WERI-Rb-1 (cell line): ENCODE measurements at regions not wholly inside any gene's neighbourhood (a gene's known extent, or its start where the extent isn't known, plus 50 kb on each side); places are given as distances from the start of the nearest gene placed in this dataset.
"Not testable (repeated sequence)": the region's sequence is repeated elsewhere in the genome, so short reads cannot be mapped to it uniquely, and the experiment has no call there.

ENCODE experiments used
- DNase-seq: peaks from one replicate; pipeline ENCODE4 v3.0.0-alpha.2; 2020
- H3K27ac ChIP-seq: fragments of 250-450 bp; sonication (Bioruptor Pico); 2 replicates; pipeline ENCODE4 v1.5.1; 2020; ENCODE audit warnings: mild to moderate bottlenecking, moderate library complexity
- H3K27me3 ChIP-seq: fragments of 250-450 bp; sonication (Bioruptor Pico); 2 replicates; pipeline ENCODE4 v1.5.1; 2021; ENCODE audit warnings: mild to moderate bottlenecking, low read depth, moderate library complexity; ENCODE audit not compliant: insufficient read depth, severe bottlenecking
- H3K36me3 ChIP-seq: fragments of 250-450 bp; sonication (Bioruptor Pico); 2 replicates; pipeline ENCODE4 v1.5.1; 2020; ENCODE audit warnings: mild to moderate bottlenecking, moderate library complexity
- H3K4me3 ChIP-seq: 2 replicates; pipeline ENCODE4 v1.5.1; 2011; ENCODE audit warnings: low read depth, mild to moderate bottlenecking, control low read depth, low read length
- H3K9me3 ChIP-seq: fragments of 250-450 bp; sonication (Bioruptor Pico); 2 replicates; pipeline ENCODE4 v1.5.1; 2021; ENCODE audit warnings: mild to moderate bottlenecking, moderate library complexity; ENCODE audit not compliant: severe bottlenecking
- CTCF ChIP-seq: IDR thresholded peaks from 2 replicates; pipeline ENCODE4 v1.5.1; 2011; ENCODE audit warnings: low read depth, mild to moderate bottlenecking, control low read depth, inconsistent platforms, low read length

DNA sequence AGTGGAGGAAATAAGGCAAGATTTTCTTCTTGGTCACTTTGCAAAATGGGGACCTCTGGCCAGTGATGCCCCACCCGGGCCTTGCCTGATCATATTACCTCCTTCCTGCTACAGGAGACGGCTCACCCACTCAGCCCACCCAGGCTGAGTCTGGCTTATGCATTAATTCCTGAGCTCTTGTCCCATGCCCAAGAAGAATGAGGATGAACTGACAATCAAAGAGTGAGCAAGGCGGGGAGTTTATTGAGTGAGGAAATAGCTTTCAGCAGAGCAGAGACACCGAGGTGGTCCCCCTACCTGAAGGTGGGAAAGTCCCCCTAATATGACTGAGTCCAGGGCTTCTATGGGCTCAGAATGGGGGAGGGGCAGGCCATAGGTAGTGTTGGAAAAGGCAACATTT lies 107.5 kb downstream of the EOMES start:
- no peak overlapping the region for H3K4me3 ChIP-seq
- TF ChIP-seq CTCF = no peak
- peaks cover 7% of the 10 kb centered on the region for H3K9me3 ChIP-seq
- H3K27ac ChIP-seq = no peak overlapping the region
- DNase-seq = no peak
- no peaks in the 10 kb centered on the region for H3K36me3 ChIP-seq
- H3K27me3 ChIP-seq = no peaks in the 10 kb centered on the region

GRCh38 chr3:27613846-27614500 lies 108.2 kb downstream of the EOMES start:
- Histone ChIP-seq H3K4me3 (no peak overlapping the region), H3K27ac (no peak overlapping the region)

GRCh38 chr3:27610800-27611525 lies 111.2 kb downstream of the EOMES start:
- no peak for TF ChIP-seq CTCF
- peaks cover 7% of the 10 kb centered on the region for H3K9me3 ChIP-seq
- H3K27me3 ChIP-seq = no peaks in the 10 kb centered on the region
- no peak overlapping the region for H3K27ac ChIP-seq
- H3K36me3 ChIP-seq = no peaks in the 10 kb centered on the region
- no peak for DNase-seq
- no peak overlapping the region for H3K4me3 ChIP-seq

More at GRCh38 chr3:27613846-27614500, 108.2 kb downstream of the EOMES start:
- no peak for DNase-seq
- no peaks in the 10 kb centered on the region for H3K36me3 ChIP-seq
- H3K9me3 ChIP-seq = peaks cover 7% of the 10 kb centered on the region
- TF ChIP-seq CTCF = no peak
- H3K27me3 ChIP-seq = no peaks in the 10 kb centered on the region

- Histone ChIP-seq H3K27me3 (no peaks in the 10 kb centered on the region), H3K4me3 (no peak overlapping the region), H3K9me3 (peaks cover 4% of the 10 kb centered on the region), H3K27ac (no peak overlapping the region), H3K36me3 (no peaks in the 10 kb centered on the region)
- TF ChIP-seq CTCF = no peak
- DNase-seq = no peak
These were observed 114.8 kb downstream of the EOMES start for GRCh38 chr3:27607370-27607769.

GRCh38 chr3:27606537-27606936 lies 115.6 kb downstream of the EOMES start:
- no peak overlapping the region for H3K27ac ChIP-seq
- TF ChIP-seq CTCF = no peak

GRCh38 chr3:27601311-27601710 lies 117.1 kb upstream of the SLC4A7 start:
- H3K27me3 ChIP-seq, H3K27ac ChIP-seq, H3K4me3 ChIP-seq, H3K9me3 ChIP-seq, H3K36me3 ChIP-seq, DNase-seq: not testable (repeated sequence)

More at GRCh38 chr3:27606537-27606936, 115.6 kb downstream of the EOMES start:
- DNase-seq = no peak
- H3K4me3 ChIP-seq = no peak overlapping the region
- peaks cover 4% of the 10 kb centered on the region for H3K9me3 ChIP-seq
- no peaks in the 10 kb centered on the region for H3K27me3 ChIP-seq
- H3K36me3 ChIP-seq = no peaks in the 10 kb centered on the region

DNA sequence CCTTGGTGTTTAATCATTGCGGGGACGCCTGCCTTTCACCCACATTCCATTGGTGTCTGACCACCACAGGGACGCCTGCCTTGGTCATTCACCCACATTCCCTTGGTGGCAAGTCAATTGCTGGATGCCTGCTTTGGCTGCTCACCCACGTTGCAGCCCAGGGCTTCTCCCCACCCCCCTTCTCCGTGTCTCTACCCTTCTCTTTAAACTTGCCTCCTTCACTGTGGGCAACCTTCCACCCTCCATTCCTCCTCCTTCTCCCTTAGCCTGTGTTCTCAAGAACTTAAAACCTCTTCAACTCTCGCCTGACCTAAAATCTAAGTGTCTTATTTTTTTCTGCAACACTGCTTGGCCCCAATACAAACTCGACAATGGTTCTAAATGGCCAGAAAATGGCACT lies 115.6 kb upstream of the SLC4A7 start:
- not testable (repeated sequence) for H3K4me3 ChIP-seq, H3K9me3 ChIP-seq, DNase-seq, H3K27me3 ChIP-seq, H3K36me3 ChIP-seq, H3K27ac ChIP-seq
